GM19351 (cell line): ENCODE measurements at regions not wholly inside any gene's neighbourhood (a gene's known extent, or its start where the extent isn't known, plus 50 kb on each side); places are given as distances from the start of the nearest gene placed in this dataset.
A peak's percentile ranks its signal among the peaks of the same experiment; 100 is the strongest.

Experiments used
- ATAC-seq: cut with Tn5 transposase; IDR thresholded peaks from one replicate; pipeline ENCODE4 v1.9.1; 2021; ENCODE audit warnings: mild to moderate bottlenecking, moderate library complexity; ENCODE audit not compliant: unreplicated experiment

DNA sequence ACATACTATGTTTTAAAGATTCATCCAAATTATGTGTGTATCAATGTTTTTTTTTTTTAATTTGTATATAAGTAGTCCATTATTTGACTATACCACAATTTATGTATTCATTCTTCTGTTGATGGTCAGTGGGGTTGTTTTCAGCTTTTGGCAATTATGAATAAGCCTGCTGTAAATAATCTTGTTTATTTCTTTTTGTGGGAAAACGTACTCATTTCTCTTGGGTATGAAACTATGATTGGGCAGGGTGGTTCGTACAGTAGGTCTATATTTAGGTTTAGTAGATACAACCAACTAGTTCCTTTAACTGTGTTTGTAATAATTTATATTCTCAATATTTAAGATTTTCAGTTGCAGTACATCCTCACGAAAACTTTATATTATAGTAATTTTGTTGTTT, 329.2 kb downstream of the LPIN1 start:
- ATAC-seq, result no peak

DNA sequence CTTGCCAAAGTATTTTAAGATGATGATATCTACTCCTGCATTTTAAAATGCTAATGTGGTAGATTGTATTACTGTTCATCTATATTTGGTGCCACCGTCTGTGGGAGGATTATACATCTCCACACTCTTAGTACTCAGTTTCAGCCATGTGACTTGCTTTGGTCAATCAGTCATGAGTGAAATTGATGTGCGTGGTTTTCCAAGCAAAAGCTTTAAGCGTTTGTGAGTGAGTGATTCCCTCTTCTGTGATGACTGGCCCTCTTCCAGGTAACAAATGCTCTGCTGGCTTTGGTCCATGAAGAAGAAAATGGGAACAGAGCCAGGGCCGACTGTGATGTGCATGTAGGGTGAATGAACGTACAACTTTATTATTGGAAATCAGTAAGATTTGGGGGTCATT, 330.4 kb downstream of the LPIN1 start:
- peak; percentile 48 for ATAC-seq

DNA sequence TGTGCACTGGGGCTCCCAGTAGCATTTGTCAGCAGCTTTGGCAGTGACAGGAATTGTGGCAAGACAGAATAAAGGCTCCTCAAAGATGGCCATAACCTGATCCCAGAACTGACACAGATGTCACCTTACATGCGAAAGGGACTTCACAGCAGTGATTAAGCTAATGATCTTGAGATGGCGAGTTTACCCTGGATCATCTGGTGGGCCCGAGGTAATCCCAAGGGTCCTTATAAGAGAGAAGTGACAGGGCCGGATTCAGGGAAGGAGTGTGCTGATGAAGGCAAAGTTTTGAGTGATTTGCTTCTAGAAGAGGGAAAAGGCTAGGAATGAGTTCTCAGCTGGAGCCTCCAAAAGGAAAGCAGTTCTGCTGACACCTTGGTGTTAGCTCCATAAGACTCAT, 333.9 kb downstream of the LPIN1 start:
- ATAC-seq, result no peak

DNA sequence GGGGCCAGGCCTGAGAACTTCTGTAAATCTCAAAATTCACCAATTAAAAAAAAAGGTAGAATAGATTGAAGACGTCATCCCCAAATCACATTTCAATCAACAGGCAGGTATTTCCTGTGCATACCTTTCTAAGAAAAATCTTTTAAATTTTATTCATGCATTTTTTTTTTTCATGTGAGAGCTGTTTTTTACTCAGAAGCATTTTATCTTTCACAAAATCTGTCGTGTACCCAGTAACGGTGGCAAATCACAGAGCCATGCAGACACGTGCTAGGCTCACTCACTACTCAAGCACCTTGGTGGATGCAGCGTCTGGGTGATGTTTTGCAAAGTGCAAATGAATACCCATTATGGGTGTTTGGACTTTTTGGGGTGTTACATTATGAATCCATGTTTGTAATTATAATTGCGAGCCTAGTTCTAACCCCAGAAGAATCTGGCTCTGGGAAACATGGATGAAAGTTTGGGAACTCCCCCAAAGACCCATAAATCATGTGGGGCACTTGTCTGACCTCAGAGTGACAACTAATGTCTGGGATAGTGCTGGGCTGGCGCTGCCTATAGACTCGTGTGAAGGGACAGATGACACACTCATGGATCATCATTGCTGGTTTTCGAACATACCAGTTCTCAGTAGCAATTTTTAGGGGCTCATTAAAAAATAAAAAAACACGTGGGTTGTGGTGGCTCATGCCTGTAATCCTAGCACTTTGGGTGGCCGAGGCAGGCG, 335.2 kb downstream of the LPIN1 start:
- no peak for ATAC-seq

DNA sequence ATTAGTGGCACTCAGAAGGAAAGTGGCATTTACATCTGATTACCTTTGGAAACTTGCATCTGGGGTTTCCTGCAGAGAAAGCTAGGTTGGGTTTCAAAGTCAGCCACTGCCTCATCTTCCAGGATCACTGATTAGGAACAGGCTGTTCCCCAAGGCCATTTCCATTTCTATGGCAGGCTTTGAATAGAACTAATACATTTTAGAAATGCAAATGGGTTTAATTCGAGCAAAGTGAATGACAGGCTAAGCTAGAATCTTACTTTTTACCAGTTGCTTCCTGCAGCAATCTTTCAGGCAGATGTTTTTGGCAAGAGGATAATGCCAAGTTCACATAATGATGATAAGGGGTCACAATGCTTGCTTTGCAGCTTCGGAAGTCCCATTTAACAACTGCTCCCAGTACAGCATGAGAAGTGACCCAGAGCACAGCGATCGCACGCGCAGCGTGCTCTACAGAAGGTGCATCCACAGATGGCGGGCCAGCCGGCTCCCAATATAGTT, 336.7 kb downstream of the LPIN1 start:
- ATAC-seq, result no peak

DNA sequence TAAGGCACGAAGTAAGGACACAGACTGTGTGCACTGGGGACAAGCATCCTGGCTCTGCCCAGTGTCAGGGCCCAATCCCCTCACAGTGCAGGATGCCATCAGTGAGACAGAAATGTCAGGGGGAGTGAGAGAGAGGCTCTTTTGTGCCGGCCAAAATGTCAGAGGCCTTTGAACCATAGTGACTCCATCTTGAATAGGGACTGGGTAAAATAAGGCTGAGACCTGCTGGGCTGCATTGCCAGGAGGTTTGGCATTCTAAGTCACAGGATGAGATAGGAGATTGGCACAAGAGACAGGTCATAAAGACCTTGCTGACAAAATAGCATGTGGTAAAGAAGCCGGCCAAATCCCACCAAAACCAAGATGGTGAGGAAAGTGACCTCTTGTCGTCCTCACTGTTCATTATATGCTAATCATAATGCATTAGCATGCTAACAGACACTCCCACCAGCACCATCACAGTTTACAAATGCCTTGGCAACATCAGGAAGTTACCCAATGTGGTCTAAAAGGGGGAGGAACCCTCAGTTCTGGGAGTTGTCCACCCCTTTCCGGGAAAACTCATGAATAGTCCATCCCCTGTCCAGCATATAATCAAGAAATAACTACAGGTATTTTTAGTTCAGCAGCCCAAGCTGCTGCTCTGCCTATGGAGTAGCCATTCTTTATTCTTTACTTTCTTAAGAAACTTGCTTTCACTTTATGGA, 337.4 kb downstream of the LPIN1 start:
- no peak for ATAC-seq

DNA sequence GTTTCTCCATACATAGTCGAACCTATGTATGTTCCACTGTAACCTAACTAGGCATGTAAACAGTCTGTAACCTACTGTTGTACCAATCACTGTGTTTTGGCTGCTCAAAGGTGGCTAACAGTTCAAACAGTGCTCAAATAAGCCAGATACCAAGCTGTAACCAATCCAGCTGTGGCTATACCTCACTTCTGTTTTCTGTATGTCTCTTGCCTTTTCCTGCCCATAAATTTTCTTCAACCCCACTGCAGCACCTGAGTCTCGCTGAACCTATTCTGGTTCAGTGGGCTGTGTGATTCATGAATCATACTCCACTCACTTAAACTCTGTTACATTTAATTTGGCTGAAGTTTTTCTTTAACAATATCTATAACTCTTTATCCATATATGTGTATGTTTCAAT, 340.7 kb downstream of the LPIN1 start:
- no peak for ATAC-seq

DNA sequence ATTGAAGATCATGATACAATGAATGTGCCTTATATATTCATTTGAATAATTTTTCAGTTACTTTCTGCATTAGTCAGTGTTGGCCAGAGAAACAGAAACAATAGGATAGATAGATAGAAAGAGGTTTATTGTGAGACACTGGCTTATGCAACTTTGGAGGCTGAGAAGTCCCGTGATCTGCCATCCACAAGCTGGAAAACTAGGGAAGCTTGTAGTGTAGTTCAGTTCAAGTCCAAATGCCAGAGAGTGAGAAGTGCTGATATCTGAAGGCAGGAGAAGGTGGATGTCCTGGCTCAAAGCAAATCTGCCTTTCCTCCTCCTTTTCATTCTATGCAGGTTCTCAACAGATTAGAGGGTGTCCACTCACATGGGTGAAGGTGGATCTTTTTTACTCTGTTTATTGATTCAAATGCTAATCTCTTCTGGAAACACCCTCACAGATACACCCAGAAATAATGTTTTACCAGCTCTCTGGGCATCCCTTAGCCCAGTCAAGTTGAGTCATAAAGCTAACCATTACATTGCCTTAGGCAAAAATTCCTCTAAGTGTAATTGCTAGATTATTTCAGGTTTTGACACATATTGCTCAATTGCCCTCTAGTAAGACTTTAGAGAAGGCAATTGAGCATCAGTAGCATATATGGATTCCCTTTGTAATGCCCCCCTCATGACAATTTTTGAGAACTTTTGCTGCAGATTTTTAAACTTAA, 341.4 kb downstream of the LPIN1 start:
- no peak for ATAC-seq

DNA sequence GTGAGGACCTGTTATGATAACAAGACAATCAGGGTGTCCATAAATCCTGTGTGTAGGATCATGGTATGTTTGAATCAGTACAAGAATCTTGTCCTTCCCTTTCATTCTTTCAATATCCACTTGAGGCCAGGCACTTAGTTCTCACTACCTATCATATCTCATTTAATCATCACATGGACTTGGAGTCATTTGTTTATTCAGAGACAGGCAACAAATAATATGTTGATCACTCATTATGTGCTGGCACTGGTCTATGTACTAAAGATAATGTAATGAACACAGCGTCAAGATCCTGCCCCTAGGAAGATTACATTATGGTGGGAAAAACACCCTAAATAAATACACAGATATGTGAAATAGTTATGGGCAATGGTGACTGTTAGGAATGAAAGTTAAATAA, 342.6 kb downstream of the LPIN1 start:
- no peak for ATAC-seq

DNA sequence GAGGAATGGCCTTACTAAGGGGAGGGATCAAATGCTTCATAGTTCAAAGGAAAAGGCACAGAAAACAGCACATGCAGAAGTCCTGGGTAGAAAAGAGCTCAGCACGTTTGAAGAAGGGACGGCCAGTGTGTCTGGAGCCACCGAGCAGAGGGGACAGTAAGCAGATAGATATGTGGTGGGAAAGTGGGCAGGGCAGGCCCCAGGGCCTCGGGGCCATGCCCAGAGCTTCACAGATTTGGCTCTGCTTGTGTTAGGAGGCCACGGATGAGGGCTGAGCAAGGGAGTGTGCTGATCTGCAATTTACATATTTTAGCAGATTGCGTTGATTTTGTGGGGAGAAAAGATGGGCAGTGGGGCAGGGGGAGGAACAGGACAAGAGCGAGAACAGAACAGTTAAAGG, 343.1 kb downstream of the LPIN1 start:
- no peak for ATAC-seq

DNA sequence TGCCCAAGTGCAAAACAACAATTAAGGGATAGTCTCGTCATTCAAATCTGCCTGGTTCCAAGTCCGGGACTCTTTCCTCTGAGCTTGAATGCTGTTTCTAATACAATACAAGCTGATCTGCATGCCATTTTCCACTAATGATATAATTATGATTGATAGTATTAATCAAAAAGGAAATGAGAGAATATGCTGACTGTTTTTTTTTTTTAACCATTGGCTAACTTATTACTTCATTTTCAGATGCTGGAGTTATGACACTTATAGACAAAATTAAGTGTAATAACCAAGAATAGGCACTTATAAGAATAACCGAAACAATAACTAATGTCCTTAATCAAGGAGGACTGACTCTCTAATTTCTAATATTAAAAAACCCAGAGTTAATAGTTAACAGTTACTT, 343.6 kb downstream of the LPIN1 start:
- no peak for ATAC-seq

DNA sequence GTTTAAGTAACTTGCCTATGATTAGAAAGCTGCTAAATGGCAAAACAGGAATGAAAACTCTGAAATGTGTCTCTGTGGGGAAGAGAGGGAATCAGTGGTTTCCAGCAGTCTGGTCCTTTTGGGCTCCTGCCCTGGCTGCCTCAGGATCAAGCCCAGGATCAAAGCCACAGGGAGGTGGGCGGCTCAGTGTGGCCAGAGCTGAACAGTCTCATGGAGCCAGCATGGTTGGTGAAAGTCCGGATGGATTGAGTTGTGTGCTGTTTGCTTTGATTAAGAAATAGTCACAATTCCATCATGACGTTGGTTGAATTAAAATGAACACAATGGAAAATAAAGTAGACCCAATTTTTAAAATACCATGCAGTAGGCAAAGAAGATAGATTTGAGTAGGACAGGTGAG, 344.2 kb downstream of the LPIN1 start:
- ATAC-seq, result no peak

DNA sequence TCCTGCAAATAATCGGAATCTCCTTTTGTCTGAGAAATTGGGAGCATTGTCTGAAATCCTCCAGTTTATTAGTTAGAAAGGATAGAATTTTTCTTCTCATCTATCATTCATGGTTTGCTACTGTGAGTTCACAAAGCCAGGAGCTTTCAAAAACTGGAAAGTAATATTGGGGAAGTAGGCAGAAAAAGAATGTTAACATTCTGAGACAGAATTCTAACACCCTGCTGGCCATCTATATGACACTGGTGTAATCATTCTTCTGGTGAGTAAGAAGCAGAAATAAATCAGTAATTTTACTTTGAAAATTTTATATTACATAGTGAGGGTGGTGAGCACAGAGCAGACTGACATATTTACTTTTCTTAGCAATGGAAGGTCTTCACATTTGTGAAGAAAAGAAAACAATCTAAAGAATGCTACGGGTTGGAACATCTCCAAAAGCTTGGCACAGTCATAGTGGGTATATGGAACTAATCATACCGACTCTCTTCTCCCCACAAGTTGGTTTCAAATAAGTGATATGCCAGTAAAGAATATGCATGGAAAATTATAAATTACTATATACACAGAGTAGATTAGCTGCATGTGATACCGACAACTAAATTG, 344.9 kb downstream of the LPIN1 start:
- ATAC-seq, result no peak

DNA sequence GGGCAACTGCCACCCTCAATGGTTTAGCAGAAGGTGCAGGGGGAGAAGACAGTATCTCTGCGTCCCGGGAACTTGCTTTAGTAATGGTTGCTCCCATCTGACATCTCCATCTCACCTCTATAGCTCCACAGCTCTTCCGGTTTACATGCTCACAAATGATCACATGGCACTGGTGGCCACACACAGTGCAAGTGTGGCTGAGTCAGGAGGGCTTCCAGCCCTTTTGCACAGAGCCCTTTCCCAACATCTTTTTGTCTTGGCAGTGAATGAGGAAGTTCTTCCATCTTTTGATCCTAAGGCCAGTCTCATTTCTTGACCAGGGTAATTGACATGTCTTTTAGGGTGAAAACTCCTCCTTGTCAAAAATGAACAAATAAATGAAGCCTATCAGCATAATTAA, 347.7 kb downstream of the LPIN1 start:
- ATAC-seq, result no peak

DNA sequence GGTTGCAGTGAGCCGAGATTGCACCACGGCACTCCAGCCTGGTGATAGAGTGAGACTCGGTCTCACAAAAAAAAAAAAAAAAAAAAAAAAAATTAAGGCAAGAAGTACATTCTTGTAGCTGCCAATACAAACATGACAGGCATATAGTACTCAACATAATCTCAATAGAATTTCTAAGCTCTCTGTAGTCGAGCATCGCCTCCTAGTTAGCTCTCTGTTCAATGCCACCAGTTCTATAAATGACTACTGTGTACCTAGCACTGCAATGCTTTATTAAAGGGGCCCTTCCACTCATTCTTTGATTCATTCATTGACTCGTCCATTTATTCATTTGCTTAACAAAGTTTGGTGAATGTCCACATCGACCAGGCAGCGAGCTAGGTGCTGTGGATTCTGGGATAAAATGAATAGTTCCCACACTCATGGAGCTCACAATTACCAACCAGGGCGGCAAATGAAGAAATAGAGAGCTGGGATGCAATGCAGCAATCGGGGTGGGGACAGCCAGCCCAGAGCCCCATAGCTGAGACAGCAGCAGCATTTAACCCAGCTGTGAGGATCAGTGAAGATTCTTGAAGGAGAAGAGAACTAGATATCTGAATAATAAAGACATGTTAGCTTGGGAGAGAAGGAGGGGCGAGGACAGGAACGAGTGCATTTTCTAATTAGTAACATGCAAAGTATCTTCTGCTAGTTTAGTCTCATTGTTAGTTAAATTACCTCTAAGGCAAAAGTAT, 349.8 kb downstream of the LPIN1 start:
- no peak for ATAC-seq

DNA sequence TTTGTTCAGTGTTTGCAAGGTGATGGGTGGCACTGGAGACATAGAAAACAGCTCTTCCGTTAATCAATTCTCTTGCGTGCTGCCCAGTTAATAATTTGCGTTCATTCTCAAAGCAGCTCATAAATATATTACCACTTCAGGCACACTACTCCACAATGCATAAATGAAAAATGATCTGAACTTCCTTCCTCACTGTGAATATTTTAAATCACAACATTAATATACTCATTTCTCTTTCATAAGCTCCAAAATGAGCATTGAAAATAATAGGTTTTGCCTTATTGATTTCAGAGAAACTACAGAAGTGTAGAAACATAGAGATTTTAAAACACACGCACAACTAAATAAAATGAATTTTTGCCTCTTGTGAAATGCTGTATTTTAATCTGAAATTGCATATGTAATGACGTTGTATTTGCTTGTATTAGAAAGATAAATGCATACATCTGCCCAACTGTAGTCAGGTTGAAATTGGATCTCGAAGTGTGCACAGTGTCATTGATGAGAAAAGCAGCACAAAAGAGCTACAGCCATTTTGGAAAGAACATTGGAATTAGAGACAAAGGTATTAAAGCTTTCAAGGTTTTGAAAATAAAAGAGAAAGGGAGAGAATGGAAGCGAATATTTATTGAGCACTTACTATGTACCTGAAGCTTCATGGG, 350.5 kb downstream of the LPIN1 start:
- no peak for ATAC-seq

DNA sequence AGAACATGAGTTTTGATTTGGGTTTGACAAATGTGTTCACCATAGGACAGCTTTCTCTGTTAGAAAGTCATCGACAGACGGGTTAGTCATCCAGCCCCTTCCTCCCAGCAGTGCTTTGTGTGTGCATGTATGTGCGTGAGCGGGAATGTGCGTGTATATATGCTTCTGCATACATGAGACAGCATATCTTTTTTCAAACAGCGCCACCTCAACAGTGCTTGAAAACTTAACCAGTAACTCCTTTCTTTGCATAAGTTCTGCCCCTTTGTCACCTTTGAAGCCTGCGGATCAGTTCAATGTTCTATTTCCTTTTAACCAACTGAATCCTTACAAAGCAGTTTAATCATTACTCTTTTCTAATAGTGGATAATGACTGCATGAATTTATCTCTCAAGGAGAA, 351.4 kb downstream of the LPIN1 start:
- ATAC-seq, result no peak

DNA sequence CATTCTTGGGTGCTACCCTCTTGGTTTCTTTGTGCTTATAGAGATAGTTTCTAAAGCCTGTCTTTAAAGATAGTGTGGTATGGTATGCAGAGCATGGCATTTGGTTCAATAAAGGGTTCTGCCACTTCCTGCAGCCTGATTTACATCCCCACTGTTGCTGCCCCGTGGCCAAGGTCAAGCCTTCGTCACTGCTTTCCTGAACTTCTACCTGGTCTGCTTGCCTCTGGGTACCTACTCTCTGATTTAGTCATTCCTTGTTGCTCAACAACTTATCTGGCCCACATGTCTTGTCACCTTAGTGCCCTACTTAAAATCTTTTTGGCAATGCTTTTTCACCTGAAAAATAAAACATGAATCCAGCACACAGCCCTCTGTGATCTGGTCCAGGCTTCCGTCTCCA, 352.9 kb downstream of the LPIN1 start:
- ATAC-seq, result no peak

DNA sequence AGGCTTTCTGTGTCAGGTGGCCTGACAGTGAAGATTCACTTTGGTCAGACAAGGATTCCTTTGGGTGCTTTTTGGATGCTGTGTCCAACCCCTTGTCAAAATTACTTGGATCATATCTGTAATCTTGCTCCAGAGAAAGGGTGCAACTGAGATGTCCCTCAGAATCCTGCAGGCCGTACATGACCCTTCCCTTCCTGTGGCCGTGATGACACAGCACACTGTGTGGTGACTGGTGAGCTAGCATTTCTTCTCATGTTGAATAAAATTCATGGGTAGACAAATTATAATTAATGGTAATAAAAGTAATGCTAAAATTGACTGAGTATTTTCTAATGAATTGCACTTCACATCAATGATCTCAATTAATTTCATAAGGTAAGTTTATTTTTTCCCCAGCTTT, 356.2 kb downstream of the LPIN1 start:
- ATAC-seq, result no peak

DNA sequence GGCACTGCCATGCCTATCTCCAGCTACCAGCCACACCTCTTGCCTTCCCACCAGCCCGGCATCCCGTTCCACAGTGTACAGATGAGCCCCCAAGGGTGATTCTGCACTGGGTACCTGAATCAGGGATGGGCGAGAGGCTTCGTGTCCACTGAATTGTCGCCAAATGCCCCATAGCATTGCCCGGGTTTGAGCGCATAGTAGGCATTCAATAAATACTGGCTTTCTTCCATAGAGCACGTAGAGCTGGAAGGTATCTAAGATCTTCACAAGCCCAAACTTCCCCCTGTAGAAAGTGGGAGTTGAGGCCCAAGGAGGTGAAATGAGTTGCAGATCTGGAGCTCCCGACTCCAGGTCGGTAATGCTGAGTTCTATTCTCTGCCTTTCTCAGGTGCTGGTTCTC, 358.7 kb downstream of the LPIN1 start:
- no peak for ATAC-seq
